ENCODE measurements at regions not wholly inside any gene's neighbourhood (a gene's known extent, or its start where the extent isn't known, plus 50 kb on each side); places are given as distances from the start of the nearest gene placed in this dataset.

GRCh38 chr15:39094116-39094515 lies 486.8 kb upstream of the THBS1 start:
- no peak for DNase-seq

GRCh38 chr15:39095218-39095879 lies 485.5 kb upstream of the THBS1 start:
- DNase-seq: no peak

DNA sequence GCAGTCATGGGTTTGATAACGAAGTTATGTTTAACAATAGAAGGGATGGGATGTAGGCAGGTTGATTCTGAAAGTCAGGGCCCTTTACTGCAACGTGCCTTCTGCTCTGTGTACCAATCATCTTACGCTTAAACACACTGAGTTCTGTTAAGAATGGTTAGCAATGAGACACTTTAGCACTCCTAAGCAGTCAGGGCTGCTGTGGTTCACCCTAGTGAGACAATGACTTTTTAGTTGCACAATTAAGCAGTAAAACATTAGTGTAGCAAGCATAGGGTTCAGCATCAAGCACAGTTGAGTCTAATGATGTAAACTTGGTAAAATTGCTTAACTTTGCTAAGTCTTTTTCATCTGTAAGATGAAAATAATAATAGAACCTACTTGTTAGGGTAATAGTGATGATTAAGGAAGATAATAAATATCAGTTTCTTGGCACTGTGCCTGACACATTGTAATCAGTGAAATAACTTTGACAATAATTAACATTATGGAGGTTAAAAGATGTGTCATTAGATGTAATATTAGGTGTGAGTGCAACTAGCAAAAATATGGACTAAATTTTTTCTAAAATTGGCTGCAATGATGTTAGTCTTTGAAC lies 484.2 kb upstream of the THBS1 start:
- DNase-seq: no peak

DNA sequence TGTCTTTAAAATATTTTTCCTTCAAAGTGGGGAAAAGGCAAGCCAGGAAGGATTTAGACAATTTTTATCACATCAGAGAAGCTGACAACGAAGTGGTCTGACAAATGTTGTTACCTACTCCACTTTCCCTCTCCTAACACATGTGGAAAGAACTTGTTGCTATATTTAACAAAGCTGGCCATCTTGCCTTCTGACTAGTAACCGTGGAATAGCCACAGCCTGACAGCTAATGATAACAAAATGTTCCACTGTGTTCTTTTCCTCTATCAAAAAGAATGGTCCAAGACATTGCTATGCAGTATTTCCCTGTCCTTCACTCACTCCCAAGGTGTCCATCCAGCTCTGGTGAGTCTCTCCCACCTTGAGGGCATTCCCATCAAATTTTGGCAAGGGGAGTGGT lies 481.4 kb upstream of the THBS1 start:
- DNase-seq: no peak

GRCh38 chr15:39100106-39100660 lies 480.7 kb upstream of the THBS1 start:
- no peak for DNase-seq

DNA sequence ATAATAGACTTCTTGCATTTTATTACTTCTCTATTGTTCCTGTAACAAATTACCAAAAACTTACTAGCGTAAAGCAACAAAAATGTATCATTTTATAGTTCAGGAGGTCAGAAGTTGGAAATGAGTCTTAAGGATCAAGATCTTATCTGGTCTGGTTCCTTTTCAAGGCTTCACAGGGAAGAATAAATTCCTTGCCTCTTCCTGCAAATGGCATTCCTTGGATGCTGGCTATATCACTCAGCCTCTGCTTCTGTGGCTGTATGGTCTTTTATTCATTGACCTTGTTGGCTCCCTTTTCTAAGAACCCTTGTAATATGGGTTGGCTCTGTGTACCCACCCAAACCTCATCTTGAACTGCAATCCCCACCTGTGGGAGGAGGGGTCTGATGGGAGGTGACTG lies 478.4 kb upstream of the THBS1 start:
- DNase-seq: no peak

DNA sequence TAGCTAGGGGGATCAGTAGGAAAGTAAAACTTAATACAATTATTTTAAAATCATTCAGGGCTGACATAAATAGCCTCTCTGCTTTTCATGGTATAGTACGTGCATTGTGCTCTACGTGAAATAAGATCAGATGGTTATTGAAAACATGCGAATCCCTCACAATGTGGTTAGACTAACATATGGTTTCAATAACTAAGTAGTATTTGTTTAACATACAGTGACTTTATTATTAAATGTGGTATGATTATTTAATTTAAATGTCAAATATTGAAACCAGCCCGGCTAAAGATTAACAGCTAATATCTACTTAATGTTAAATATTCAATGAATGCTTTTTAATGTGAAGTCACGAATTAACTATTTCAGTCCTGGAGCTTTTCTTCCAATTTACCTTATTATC lies 473.9 kb upstream of the THBS1 start:
- DNase-seq: no peak

- no peak for DNase-seq
Measured at GRCh38 chr15:39108021-39108420, 472.9 kb upstream of the THBS1 start.

GRCh38 chr15:39110336-39110735 lies 470.5 kb upstream of the THBS1 start:
- no peak for DNase-seq

- DNase-seq: no peak
Measured at GRCh38 chr15:39110746-39111145, 470.1 kb upstream of the THBS1 start.

DNA sequence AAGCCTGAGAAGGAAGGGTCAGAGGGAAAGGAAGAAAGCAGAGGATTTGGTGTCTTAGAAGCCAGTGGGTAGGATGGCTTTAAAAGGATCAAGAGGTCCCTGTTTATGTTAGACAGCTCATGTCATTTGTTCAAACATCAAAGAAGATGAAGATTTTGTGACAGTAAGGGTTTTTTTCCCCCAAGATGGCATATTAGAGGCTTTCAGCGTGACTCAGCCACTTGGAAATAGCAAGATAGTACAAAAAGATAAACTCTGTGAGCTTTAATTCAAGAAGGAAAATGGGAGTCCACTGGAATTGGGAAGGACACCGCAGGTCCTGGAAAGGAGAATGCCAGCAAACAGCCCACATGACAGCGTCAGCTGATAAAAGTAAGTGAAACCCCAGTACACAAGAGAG lies 467.1 kb upstream of the THBS1 start:
- DNase-seq: no peak

GRCh38 chr15:39114690-39115378 lies 466.0 kb upstream of the THBS1 start:
- no peak for DNase-seq

DNA sequence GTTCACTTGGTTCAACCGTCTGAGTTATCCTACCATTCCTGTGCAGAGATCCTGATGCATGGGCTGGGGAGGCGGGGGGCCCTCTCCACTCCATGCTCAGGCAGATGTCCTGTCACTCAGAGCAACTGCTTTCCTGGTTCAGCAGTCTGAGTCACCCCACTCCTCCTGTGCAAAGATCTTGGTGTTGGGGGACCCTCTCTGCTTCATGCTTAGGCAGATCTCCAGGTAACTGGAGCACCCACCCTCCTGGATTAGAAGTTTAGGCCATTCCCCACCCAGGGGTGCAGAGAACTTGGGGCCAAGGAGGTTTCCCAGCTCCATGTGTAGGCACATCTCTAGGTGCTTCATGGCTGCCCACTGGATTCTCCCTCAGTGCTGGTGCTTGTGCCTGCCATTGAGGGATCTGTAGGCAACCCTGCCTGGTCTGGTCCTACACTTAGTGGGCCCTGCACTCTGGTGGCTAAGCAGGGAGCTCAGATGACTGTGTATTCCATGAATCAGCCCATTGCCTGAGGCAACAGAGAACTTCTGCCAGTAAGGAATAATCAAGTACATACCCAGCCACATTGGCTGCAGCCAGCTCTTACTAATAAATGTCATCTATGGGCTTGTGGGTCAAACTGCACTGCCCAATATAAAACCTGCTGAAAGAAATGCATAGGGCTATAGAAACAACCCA lies 465.4 kb upstream of the THBS1 start:
- no peak for DNase-seq

DNA sequence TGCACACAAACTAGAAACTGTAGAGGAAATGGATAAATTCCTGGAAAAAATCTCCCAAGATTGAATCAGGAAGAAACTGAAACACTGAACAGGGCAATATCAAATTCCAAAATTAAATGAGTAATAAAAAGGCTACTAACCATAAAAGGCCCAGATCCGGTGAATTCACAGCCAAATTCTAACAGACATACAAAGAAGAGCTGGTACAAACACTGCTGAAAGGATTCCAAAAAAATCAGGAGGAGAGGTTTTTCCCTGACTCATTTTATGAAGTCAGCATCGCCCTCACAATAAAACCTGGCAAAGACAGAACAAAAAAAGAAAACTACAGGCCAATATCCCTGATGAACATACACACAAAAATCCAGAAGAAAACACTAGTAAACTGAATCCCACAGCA lies 462.4 kb upstream of the THBS1 start:
- no peak for DNase-seq

DNA sequence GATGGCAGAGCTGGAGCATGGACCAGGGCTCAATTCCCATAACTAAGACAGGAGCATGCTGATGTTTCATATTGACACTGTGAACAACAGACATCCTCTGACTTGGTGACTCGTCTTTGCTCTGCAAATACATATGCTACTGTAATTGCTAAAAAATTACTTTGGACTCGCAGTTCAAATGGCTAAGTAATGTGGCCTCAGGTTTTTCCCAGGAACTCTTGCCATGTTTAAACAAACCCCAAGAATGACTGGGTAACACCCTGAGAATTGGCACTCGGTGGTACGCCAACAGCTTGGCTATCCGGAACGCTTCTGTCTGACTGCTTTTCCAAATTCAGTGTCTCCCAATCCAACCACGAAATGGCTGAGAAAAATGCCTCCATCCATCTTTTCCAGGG lies 456.7 kb upstream of the THBS1 start:
- DNase-seq: no peak

GRCh38 chr15:39124553-39125171 lies 456.2 kb upstream of the THBS1 start:
- no peak for DNase-seq

- no peak for DNase-seq
Measured at GRCh38 chr15:39125226-39125625, 455.7 kb upstream of the THBS1 start.

DNA sequence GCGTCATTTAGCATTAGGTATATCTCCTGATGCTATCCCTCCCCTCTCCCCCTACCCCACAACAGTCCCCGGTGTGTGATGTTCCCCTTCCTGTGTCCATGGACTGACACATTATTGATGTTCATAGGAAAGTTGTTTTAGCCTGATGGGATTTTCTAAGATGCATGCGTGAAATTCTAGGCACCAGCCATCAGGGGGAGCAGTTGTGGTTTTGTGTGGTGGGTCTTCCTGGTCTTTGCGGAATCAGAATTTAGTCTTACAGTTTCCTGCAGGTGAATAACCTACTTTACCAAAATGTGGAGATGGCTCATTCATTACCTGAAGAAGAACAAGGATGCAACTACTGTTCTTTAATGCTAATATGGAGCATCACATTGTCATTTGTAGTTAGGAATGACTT lies 455.0 kb upstream of the THBS1 start:
- DNase-seq: peak; percentile 30

DNA sequence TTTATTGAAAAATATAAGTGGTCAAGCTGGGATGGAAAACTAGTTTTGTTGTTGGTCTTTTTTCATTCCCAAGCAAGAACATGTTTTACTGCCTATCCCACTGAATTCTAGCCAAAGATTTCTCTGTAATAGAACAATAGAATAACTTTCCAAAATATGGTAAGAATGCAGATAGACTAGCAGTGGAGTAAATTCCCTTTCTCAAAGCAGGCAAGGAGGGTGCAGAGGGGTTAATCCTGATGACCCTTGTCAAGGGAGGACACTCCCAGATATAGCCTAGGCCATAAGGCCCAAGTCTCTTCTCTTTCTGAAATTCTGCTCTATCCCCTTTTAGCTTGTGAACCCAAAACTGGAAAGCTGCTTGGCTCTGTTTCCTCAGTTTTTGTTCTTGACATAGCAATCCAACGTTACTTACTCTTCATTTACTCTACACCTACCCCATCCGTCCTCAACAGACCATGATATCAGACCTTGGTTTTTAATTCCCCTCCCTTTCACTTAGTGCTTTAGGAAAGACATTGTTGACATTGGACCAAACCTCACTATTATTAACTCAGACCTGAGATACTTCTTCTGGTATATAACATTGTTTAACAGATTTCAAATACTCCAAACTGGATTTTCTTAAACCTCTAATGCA lies 453.6 kb upstream of the THBS1 start:
- DNase-seq: no peak

DNA sequence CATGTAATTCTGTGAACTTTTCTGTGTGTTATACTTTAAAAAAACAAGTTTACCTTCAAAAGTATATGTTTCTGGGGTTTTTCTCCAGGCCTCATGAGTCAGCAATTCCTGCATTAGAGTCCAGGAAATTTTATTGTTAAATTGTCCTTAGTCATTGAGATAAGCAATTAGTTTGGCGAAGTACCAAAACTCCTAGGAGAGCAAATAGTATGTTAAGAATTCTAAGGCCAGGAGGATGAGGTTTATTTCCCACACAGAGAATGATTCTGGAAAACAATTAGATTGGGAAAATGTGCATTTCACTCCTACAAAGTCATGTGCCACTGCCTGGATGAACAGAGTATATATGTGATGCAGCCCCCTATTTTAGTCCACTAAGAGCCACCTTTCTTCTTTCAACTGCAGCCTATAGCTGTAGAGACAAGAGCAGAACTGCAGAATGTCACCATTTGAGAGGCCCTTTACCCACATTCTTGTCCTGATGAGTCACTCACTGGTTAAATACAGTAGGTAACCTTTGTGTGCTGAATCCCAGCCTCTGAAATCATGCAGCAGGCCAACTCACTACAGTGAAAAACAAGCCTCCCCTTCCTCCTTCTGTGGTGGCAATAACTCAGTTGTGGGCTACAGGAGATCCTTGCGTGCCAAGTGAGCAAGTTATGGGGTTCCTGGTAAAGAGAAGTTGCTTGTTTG lies 452.8 kb upstream of the THBS1 start:
- DNase-seq: no peak

GRCh38 chr15:39128746-39129145 lies 452.1 kb upstream of the THBS1 start:
- no peak for DNase-seq

All from CD4-positive, alpha-beta T cell treated with Interleukin-12 subunit alpha and Interleukin-12 subunit beta, for 1 hour (primary cell).